Activated gamma-delta T cell (primary cell): ENCODE measurements at regions not wholly inside any gene's neighbourhood (a gene's known extent, or its start where the extent isn't known, plus 50 kb on each side); places are given as distances from the start of the nearest gene placed in this dataset.
"Not testable (repeated sequence)": the region's sequence is repeated elsewhere in the genome, so short reads cannot be mapped to it uniquely, and the experiment has no call there.

Source experiments
- DNase-seq: peaks from one replicate; lab custom pipeline; 2025; lab: John Stamatoyannopoulos, UW

- no peak for DNase-seq
Measured at GRCh38 chr18:38497266-38497665, 931.7 kb upstream of the CELF4 start.

DNA sequence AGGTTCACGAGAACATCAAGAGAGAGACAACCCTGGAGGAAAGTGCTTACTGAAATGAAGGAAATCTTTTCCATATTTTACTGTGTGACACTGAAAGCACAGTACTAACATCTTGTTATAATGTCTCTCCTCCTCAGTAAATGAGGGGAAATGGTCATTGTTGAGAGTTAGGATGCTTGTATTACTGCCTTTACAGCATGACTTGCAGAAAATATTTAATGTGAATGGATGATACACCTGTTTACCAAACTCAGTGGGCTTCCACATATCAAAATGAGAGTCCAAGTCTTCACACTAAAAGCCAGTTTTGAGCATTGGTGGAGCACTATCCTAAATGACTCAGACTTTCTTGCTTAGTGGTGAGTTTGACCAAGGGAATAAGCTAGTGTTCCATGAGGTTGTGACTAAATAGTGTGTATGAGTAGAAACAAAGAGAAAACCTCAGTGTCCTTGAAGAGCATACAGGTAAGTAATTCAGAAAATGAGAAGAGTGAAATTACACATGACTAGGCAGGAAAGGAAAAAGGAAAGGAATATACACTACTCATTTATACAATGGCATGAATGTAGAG, 930.7 kb upstream of the CELF4 start:
- no peak for DNase-seq

DNA sequence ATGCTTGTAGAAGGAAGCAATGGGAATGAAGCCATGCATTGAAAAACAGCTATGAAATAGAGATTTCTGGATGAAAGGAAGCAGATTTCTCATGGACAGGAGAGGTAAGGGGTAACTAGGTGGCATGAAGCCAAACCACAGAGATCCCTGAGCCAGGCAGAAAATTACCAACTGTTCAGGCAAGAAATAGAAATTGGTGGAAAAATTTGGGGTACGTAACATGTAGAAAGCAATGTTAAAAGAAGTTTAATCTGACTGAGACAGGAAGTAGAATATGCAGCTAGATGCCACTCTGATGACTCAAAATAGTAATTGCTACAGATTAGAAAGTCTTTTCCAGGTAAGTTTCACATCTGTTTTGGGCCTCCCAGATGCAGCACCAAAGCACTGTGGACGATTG, 928.5 kb upstream of the CELF4 start:
- no peak for DNase-seq

DNA sequence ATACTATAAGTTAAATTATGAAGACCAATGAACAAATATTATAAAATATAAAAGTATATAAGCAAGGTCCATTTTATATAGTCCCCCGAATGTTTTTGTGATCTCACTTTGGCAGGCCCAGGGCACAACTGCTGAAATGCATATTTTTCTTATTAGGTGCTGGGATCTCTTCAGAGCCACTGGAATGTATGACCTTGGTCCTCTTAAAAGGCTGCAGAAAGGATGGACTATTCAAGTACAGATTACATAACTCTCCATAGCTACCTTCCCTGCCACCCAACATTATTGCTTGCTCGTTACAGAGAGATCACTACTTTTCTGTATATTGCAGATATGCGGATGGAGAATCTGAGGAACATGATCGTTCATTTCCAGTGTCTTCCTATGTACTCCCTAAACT, 925.6 kb upstream of the CELF4 start:
- DNase-seq = no peak

GRCh38 chr18:38489721-38490120, 924.1 kb upstream of the CELF4 start:
- not testable (repeated sequence) for DNase-seq

GRCh38 chr18:38487521-38487920, 921.9 kb upstream of the CELF4 start:
- DNase-seq = no peak

GRCh38 chr18:38483326-38483725, 917.7 kb upstream of the CELF4 start:
- no peak for DNase-seq

DNA sequence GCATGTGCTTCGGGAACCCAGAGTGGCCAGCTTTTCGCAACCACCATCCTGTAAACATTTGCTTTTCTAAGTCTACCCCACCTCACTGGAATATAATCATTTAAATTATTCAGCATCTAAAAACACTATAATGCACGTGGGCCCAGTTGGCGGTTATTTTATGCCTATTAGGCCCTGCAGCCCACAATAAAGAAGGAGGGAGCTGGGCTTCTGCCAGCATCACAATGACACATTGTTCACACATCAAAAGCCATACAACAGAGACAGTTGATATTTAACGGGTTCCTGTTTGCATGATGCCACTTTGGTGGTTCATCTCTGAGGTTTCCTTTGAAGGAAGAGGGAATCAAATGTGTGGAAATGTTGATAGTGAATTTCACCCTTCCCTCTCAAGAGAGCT, 916.0 kb upstream of the CELF4 start:
- no peak for DNase-seq

- no peak for DNase-seq
Measured at GRCh38 chr18:38475686-38476085, 910.1 kb upstream of the CELF4 start.

DNA sequence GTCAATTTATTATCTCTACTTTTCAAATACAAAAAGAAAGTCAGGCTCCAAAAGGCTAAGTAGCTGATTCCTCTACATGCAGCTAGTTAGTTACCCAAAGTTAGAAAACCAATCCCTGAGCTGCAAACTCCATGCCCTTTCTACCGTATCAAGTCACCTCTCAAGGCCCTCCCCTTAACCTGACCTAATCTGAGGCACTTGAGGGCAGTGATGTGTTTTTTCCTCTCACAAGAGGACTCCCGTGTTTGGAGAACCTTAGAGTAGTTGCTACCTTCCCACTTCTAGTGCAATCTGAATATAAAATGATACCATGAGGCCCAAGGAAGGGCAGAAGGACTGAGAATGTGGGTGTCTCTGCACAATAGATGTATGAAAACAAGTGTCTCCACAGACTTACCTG, 907.9 kb upstream of the CELF4 start:
- DNase-seq = no peak

- DNase-seq = no peak
Measured at GRCh38 chr18:38470421-38470820, 904.8 kb upstream of the CELF4 start.

GRCh38 chr18:38466426-38466825, 900.8 kb upstream of the CELF4 start:
- DNase-seq = no peak

- DNase-seq = no peak
Measured at GRCh38 chr18:38464024-38464423, 898.4 kb upstream of the CELF4 start.

DNA sequence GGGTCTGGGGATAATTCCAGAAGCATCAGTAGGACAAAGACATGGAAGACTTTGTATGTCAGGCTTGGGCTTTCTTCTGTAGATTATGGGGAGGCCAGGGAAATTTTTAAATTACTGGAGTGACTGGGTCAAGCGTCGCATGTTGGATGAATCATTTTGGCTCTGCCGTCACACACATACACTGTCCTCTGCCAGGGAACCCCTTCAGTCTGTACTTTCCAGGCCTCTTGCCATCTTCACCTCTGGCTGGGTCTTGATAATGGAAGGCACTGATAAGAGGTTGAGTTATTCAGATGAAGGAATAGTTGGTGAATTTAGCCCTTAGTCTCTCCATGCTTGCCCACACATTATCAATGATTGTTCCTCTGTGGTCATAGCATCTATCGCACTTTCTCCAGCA, 895.1 kb upstream of the CELF4 start:
- no peak for DNase-seq

GRCh38 chr18:38459131-38459994, 893.8 kb upstream of the CELF4 start:
- no peak for DNase-seq

GRCh38 chr18:38458698-38459097, 893.1 kb upstream of the CELF4 start:
- DNase-seq = no peak

GRCh38 chr18:38456253-38456652, 890.7 kb upstream of the CELF4 start:
- DNase-seq = no peak

DNA sequence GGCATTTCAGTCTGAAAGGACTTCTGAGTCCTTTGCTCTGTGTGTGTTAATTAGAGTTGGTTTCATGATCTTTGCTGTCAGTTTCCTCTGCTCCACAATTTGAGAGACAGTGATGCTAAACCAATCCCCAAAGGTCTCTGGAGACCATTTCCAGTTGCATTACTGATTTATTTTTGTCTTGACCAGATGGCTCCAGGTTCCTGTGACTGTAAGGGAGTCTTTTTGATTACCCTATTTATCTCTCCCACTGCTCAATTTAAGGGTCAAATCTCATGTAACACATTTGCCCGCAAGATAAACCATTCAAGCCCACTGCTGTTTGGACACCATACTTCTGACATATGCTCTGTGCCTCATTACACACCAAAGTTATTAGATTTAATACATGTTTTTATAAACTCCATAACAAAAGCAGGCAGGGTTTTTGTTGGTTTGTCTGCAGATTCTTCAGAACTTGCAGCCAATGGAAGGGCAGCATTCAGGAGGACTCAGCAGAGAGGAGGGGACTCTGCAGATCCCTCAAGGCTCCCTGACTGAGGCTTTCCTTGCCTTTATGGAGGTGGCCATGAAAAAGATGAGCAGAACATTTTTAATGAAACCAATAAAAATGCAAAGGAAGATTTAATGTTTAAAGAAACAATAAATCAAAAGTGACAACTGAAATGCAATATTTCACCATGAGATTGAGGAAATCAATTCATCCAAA, 889.3 kb upstream of the CELF4 start:
- no peak for DNase-seq

- no peak for DNase-seq
Measured at GRCh38 chr18:38453880-38454279, 888.3 kb upstream of the CELF4 start.

DNA sequence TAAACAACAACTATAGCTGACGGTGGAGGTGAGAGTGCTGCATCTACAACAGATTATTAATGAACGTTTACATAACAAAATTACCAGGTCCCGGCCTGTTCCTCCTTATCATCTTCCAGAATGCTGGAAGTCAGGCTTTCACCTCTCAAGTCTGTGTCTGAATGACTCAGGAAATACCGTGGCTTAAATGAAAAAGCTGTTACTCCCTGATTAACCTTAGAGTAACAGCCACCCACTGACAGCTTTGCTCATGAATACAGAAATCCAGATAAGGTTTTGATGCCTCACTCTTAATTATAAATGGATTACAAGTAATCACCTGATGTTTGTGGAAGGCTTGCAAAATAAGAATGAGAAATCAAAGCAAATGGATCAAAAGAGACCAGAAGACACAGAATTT, 885.3 kb upstream of the CELF4 start:
- no peak for DNase-seq

DNA sequence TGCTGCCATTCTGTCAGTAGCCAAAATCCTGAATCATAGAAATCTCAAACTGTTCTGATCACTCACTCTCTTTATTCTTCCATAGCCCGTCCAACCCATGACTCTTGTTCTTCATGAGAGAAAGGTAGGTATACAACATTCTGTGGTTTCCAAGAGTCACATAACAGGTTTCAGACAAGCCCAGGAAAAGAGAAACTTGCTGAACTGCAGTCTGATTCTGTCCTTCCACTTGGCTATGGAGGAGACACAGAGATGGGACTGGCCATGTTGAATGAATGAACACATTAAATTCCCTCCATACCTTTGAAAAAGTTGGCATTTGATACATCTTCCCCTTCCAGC, 880.2 kb upstream of the CELF4 start:
- DNase-seq = no peak

DNA sequence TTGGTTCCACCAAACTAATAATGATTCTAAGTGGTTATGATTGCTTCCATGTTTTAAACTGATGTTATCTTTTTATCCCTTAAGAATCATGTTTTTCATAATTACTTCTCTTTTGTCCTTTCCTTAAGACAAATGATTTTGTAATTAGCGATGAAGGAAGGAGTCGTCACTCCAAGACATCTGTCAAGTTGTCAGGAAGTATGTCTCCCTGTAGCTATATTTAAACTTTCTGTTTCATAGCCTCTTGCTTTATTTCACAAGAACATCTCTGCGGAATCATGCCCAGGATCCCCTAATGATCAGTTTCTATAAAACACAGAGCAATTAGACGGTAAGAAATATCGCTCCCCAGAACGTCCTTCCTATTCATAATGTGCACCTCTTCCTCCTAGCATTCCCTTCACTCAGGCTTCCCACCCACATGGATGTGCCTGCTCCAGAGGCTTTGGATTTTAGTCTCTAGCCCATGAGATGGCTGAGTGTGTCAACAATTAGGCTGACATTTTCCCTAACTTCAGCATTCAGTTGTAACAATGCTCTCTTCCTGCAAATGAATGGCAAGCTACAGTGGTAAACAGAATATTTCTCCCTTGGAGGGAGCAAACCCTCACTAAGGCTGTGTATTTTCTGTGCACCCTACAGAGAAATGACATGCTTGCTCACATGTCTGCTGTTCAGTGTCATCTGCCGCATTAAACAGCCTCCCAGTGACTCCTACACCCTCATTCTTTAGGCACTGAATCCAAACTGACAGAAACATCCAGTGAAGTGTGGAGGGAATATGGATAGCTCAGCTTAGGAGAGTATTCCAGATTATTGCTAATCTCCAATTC, 879.6 kb upstream of the CELF4 start:
- no peak for DNase-seq
